Stimulated activated naive CD8-positive, alpha-beta T cell treated with anti-CD3 and anti-CD28 coated beads, Interleukin-15, amount 100 ng/mL, for 72 hours (primary cell): ENCODE measurements at regions not wholly inside any gene's neighbourhood (a gene's known extent, or its start where the extent isn't known, plus 50 kb on each side); places are given as distances from the start of the nearest gene placed in this dataset.
"Not testable (repeated sequence)": the region's sequence is repeated elsewhere in the genome, so short reads cannot be mapped to it uniquely, and the experiment has no call there.

Experiments used
- ATAC-seq: fragments of 150-1000 bp; cut with Tn5 transposase; 2 replicates; pipeline ENCODE4 v1.10.0; 2021; ENCODE audit warnings: mild to moderate bottlenecking, moderate library complexity
- DNase-seq, 2 donors: peaks; one replicate each; pipeline ENCODE4 v3.0.0; 2021 to 2022
- H3K27ac Mint-ChIP-seq, 2 donors: one replicate each; pipeline ENCODE4 v1.8.0; 2022; ENCODE audit warnings: mild to moderate bottlenecking in 2 of 2, mixed read lengths in 2 of 2, moderate library complexity in 2 of 2
- H3K27me3 Mint-ChIP-seq: one replicate; pipeline ENCODE4 v1.8.0; 2022; ENCODE audit warnings: mixed read lengths
- H3K4me1 Mint-ChIP-seq: one replicate; pipeline ENCODE4 v1.8.0; 2022; ENCODE audit warnings: mild to moderate bottlenecking, mixed read lengths
- H3K4me3 Mint-ChIP-seq, 2 donors: one replicate each; pipeline ENCODE4 v1.8.0; 2022; ENCODE audit warnings: mild to moderate bottlenecking in 2 of 2, mixed read lengths in 2 of 2, moderate library complexity in 1 of 2
- H3K9me3 Mint-ChIP-seq, 2 donors: one replicate each; pipeline ENCODE4 v1.8.0; 2022; ENCODE audit warnings: mixed read lengths in 2 of 2

DNA sequence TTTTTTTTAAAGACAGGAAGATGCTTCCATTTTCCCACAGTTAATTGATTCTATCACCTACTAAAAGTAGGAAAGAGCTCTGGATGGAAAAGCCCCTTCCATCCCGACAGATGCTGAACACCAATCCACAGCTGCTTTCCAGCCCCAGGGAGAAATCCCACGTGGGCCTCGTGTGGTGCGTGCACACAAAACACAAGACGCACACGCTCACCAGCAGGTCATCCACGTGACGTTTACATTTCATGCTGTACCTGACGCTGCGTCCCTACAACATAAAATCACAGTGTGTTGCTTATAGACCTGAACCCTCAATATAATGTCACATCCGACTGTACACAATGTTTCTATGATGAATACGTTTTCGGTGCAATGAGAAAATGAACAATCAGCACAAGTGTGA lies 50.2 kb upstream of the DACT2 start:
- no peaks in the 10 kb centered on the region for H3K9me3 Mint-ChIP-seq
- H3K27ac Mint-ChIP-seq = no peak overlapping the region
- no peaks in the 10 kb centered on the region for H3K4me1 Mint-ChIP-seq
- peaks cover 8% of the 10 kb centered on the region for H3K27me3 Mint-ChIP-seq
- no peak for ATAC-seq
- no peak overlapping the region for H3K4me3 Mint-ChIP-seq
- no peak for DNase-seq

DNA sequence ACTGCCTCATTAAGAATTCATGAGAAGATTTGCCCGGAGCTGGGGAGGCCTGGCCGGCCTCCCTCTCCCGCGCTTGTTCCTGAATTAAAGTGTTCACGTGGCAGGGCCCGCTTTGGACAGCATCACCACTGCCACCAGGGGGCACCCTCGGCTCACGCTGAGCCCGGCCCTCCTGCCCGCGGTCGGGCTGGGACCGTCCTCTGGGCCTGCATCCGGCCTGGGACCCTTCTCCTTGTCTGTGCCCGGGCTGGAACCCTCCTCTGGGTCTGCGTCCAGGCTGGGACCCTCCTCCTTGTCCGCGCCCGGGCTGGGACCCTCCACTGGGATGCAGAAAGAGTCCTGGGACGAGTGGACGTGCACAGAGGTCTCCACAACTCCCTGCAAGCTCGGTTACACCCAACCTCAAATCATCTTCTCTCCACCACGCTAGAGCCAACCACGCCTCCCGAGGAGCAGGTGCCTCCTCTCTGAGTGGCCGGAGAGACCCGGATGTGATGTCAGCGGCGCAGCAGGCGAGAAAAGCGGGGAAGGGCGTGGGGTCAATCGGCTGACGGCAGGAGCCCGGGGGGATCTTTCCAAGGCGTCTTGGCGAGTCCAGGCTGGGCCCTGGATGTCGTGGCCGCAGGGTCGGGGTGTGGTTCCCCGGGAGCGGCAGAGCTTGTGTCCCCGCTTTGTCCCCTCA lies 50.9 kb upstream of the DACT2 start:
- peak; percentile 60 to 67 for DNase-seq

DNA sequence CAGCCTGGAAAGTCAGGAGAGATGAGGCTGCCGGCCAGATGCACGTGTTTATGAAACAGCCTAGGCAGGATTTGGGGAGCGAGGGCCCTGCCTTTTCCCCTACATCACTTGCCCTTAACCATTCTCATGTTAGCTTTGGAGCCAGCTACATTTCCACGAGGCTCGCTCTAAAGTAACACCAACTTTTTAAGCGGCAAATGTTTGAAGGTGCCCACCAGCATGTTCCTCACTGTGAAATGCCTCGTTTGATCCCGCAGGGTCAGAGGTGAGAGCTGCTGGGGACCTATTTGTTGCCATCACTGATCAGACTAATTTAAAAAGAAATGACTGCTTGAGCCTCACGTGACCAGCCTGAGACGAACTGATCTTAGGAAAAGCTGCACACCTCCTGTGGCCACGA lies 51.6 kb upstream of the DACT2 start:
- Mint-ChIP-seq H3K4me3 (no peak overlapping the region), H3K9me3 (no peaks in the 10 kb centered on the region), H3K27me3 (peaks cover 8% of the 10 kb centered on the region), H3K27ac (no peak overlapping the region), H3K4me1 (no peaks in the 10 kb centered on the region)
- DNase-seq (no peak), ATAC-seq (no peak)

More for the DNA sequence above, 50.9 kb upstream of the DACT2 start:
- no peak overlapping the region for H3K4me3 Mint-ChIP-seq
- H3K9me3 Mint-ChIP-seq = no peaks in the 10 kb centered on the region
- H3K27ac Mint-ChIP-seq = no peak overlapping the region
- peaks cover 8% of the 10 kb centered on the region for H3K27me3 Mint-ChIP-seq
- no peaks in the 10 kb centered on the region for H3K4me1 Mint-ChIP-seq
- ATAC-seq = peak; percentile 81

DNA sequence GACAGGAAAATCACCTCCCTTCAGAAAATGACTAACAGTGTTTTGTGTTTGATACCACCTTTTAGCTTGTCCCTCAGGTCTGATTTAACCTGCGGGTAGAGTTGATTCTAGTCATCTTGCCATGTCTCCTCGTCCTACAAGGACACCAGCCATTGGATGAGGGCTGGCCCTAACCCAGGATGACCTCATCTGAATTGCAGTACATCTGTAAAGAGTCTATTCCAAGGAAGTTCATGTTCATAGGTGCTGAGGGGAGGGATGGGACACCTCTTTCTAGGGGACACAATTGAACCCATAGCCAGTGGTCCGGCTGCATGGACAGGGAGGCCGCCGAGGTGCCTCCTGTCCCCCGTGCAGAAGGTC lies 52.0 kb upstream of the DACT2 start:
- Mint-ChIP-seq H3K9me3 (no peaks in the 10 kb centered on the region), H3K27me3 (peaks cover 8% of the 10 kb centered on the region), H3K27ac (no peak overlapping the region), H3K4me1 (no peaks in the 10 kb centered on the region), H3K4me3 (no peak overlapping the region)
- no peak for ATAC-seq
- no peak for DNase-seq

DNA sequence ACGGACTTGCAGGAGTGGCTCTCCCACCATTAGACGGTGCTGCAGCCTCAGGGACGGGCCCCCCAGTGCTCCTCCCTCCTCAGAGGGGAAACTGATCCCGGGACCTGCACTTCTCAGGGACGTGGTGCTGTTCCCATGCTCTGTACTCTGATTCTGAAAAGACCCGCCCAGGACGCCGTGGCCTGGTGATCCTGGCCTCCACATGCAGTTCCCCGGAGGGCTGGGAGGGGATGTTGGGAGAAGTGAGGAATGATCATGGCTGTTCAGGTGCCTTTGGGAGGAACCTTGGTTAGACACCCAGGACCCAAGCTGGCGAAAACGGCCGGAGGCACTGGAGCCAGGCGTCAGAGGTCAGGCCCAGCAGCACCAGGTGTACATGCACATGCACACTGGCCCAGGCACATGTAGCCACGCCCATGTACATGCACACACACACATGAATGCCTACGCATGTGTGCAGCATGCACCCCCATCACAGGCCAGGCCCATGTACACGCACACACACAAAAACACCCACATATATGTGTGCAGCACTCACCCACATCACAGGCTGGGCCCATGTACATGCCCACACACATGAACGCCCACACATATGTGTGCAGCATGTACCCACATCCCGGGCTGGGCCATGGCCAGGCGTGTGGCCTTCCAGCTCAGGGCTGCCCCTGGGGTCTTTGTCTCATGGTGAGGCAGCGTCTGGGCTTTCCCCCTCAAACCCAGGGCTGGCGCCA lies 52.6 kb upstream of the DACT2 start:
- peaks cover 8% of the 10 kb centered on the region for H3K27me3 Mint-ChIP-seq
- H3K9me3 Mint-ChIP-seq = no peaks in the 10 kb centered on the region
- H3K4me3 Mint-ChIP-seq = no peak overlapping the region
- DNase-seq (no peak), ATAC-seq (no peak)
- H3K27ac Mint-ChIP-seq = no peak overlapping the region
- H3K4me1 Mint-ChIP-seq = no peaks in the 10 kb centered on the region

DNA sequence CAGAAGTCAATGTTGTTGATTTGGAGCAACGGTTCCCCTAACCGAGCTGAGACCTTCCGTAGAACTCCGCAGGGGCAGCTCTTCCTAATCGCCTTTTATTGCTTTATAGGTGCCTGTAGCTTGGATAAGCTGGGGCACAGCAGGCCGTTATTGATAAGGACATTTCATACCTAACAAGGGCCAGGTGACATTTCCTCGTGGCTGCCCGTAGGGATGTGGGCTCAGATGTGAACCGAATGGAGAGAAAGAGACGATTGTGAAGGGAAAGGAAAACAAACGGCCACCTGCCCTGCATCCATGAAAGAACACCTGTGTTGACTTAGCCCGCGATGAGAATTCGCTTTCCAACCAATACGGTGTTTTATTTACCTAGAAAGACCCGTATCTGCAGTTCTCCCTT lies 53.3 kb upstream of the DACT2 start:
- Mint-ChIP-seq H3K4me1 (no peaks in the 10 kb centered on the region), H3K9me3 (peaks cover 0 to 5% of the 10 kb centered on the region in 2 donors), H3K27ac (no peak overlapping the region), H3K4me3 (no peak overlapping the region), H3K27me3 (peaks cover 1% of the 10 kb centered on the region)
- DNase-seq (no peak), ATAC-seq (no peak)

DNA sequence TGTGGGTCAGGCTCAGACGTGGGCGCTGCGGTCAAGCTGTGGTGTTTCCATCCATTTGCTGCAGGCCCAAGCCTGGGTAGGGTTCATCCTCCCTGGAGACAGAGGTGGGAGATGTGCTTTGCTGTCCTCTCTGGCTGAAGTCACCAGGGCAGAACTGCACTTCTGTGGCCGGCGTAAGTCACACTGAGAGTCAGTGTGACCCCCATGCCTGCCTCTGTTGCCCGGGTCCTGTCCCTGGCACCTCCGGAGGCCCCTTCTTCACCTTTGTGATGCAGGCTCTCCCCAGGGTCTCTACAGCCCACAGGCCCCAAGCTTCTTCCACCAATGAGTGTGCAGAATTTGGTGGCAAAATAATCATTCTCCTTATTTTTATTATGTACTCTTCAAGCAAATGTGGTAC lies 53.8 kb upstream of the DACT2 start:
- Mint-ChIP-seq H3K9me3 (peaks cover 0 to 10% of the 10 kb centered on the region in 2 donors), H3K27ac (no peak overlapping the region), H3K4me3 (no peak overlapping the region), H3K27me3 (no peaks in the 10 kb centered on the region), H3K4me1 (no peaks in the 10 kb centered on the region)
- DNase-seq = no peak
- no peak for ATAC-seq

DNA sequence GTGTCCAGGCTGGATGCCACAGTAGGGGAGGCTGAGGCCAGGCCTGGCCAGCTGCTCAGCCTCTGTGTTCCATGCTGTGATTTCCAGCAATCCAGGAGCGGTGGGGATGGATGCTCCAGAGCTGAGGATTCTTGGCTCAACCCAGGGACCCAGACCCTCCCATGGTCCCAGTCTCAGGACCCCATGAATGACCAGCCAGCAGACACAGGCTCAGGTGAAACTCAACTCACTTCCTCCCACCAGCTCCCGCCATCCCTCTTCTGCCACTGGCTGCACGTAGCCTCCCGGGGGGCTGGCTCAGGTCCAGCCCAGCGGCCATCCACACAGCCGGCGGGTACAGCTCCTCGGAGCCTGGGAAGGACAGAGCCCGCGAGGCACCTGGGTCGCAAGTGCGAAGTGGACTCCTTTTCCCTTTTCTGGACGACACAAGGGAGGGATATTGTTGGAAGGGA lies 54.5 kb upstream of the DACT2 start:
- peaks cover 0 to 17% of the 10 kb centered on the region in 2 donors for H3K9me3 Mint-ChIP-seq
- DNase-seq (no peak), ATAC-seq (no peak)
- no peak overlapping the region for H3K4me3 Mint-ChIP-seq
- no peaks in the 10 kb centered on the region for H3K27me3 Mint-ChIP-seq
- no peak overlapping the region for H3K27ac Mint-ChIP-seq
- no peaks in the 10 kb centered on the region for H3K4me1 Mint-ChIP-seq

DNA sequence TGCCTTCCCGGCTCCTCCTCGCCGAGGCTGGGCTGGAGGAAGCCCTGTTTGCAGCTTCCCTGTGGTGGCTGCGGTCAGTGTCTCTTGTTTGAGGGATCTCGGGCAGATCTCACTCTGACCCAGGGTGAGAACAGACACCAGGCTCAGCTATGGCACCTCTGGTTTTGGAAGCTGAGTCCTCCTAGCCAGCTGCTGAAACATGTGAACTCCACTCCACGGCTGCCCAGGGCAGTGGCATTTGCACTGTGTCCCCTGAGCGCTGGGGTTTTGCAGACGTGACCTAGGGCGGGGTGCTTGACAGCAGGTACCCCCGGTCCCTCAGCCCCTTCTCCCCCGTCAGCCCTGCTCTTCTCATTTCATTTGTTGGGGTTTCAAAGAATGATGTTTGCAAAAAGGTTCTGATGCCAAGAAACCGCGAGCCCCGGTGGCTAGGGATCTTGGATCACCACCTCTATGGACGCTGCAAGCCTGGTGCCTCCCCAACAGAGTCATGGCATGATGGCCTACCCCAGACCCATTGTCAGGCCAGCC lies 55.0 kb upstream of the DACT2 start:
- no peak overlapping the region for H3K4me3 Mint-ChIP-seq
- ATAC-seq (no peak), DNase-seq (no peak)
- no peaks in the 10 kb centered on the region for H3K4me1 Mint-ChIP-seq
- peaks cover 0 to 17% of the 10 kb centered on the region in 2 donors for H3K9me3 Mint-ChIP-seq
- H3K27ac Mint-ChIP-seq = no peak overlapping the region
- H3K27me3 Mint-ChIP-seq = no peaks in the 10 kb centered on the region

DNA sequence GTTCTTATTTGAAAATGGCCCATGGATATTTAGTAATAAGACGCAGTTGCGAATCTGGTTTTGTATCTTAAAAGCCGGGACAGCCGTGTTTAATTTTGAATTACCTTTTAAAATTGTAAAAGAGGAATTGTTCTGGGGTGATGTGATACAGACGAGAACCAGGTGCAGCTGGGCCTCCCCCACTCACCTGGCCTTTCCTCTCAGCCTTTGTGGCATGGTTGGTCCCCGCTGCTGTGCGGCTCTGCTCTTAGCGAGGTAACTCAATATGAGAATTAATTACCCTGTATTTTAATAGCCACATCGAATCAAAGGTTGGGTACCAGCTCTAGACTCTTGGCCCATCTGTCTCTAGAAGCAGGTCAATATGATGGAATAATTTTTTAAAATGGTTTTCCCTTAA lies 56.5 kb upstream of the DACT2 start:
- no peaks in the 10 kb centered on the region for H3K4me1 Mint-ChIP-seq

DNA sequence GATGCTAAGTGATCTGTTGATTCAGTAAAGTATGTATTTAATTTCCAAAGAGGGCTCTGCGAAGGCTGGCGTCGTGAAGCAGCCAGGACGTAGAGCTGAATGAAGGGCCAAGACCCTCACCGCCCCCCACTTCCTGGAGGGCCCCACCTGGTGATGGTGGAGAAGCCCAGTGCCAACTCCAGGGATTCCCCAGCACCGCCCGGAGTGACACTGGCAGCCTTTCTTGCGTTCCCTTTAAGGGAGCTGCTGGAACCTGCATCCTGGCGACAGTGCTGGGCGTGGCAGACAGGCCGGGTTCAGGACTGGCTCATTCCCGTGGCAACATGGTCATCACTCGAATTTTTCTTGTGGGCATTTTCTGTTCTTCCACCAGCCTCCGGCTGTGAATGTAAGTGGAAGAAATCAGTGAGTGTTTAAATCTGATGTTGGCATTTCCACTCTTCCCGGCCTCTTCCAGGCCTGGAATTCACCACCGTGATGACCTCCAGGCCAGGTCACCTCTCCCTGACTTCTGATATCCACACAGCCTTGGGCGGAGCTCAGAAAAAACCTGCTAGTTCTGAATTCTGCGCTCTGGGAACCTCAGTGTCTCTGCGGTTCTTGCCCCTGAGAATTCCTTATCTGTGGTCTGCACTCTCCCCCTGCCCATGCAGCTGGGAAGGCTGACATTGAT lies 57.4 kb upstream of the DACT2 start:
- H3K27ac Mint-ChIP-seq = peak overlapping the region in 1 of 2 donors; percentile 81
- ATAC-seq = no peak
- H3K4me1 Mint-ChIP-seq = no peaks in the 10 kb centered on the region
- H3K9me3 Mint-ChIP-seq = peaks cover 4 to 27% of the 10 kb centered on the region in 2 donors
- DNase-seq = no peak
- no peaks in the 10 kb centered on the region for H3K27me3 Mint-ChIP-seq
- H3K4me3 Mint-ChIP-seq = no peak overlapping the region

More for the DNA sequence above, 56.5 kb upstream of the DACT2 start:
- Mint-ChIP-seq H3K9me3 (peaks cover 4 to 27% of the 10 kb centered on the region in 2 donors), H3K4me3 (no peak overlapping the region), H3K27ac (no peak overlapping the region), H3K27me3 (no peaks in the 10 kb centered on the region)
- no peak for DNase-seq
- no peak for ATAC-seq

DNA sequence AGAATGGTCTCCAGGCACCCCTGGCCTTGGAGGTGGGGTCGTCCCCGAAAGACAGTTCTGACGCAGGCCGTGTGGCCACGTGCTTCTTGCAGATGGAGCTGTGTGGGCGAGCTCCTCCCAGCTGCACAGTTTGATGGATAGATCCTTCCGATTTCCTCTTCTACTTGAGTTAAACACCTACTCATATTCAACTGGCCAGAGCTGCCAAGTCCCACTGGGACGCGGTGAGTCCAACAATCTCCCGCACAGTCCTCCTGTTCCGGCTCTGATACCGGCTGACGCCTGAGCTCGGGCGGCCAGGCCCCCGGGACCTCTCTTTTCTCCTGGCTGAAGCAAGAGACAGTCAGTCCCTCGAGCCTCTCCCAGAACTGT lies 57.9 kb upstream of the DACT2 start:
- ATAC-seq (no peak), DNase-seq (no peak)
- H3K27ac Mint-ChIP-seq = no peak overlapping the region
- H3K4me3 Mint-ChIP-seq = no peak overlapping the region
- peaks cover 4 to 27% of the 10 kb centered on the region in 2 donors for H3K9me3 Mint-ChIP-seq
- H3K27me3 Mint-ChIP-seq = no peaks in the 10 kb centered on the region
- no peaks in the 10 kb centered on the region for H3K4me1 Mint-ChIP-seq

DNA sequence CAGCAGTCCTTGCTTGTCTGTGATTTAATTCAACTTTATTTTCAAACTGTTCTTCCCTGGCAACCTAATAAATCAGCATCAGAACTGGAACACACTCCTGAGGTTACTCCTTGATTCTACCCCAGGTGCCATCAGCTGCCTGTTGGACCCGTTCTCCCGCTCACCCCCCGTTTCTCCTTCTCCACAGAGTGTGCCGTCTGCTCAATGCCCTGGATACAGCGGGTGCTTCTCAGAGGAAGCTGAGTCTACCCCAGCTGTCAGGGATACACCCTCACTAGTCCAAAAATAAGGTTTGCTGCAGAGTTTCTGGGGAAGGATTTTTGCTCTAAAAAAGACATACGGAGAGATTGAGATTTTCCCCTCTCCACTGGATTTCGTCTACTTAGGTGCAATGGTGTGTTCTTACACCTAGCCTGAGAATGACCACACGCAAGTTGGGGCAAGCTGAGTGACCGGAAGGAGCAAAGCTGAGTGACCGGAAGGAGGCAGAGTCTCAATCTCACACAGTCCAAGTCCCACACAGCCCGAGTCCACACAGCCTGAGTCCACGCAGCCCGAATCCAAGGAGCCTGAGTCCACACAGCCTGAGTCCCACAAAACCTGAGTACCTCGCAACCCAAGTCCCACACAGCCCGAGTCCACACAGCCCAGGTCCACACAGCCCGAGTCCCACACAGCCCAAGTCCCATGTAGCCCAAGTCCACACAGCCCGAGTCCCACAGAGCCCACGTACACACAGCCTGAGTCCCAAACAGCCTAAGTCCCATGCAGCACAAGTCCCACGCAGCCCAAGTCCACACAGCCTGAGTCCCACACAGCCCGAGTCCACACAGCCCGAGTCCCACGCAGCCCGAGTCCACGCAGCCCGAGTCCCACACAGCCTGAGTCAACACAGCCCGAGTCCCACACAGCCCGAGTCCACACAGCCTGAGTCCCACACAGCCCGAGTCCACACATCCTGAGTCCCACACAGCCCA lies 58.6 kb upstream of the DACT2 start:
- no peaks in the 10 kb centered on the region for H3K4me1 Mint-ChIP-seq
- no peaks in the 10 kb centered on the region for H3K27me3 Mint-ChIP-seq
- ATAC-seq (no peak), DNase-seq (no peak)
- no peak overlapping the region for H3K4me3 Mint-ChIP-seq
- peaks cover 4 to 27% of the 10 kb centered on the region in 2 donors for H3K9me3 Mint-ChIP-seq
- H3K27ac Mint-ChIP-seq = no peak overlapping the region

DNA sequence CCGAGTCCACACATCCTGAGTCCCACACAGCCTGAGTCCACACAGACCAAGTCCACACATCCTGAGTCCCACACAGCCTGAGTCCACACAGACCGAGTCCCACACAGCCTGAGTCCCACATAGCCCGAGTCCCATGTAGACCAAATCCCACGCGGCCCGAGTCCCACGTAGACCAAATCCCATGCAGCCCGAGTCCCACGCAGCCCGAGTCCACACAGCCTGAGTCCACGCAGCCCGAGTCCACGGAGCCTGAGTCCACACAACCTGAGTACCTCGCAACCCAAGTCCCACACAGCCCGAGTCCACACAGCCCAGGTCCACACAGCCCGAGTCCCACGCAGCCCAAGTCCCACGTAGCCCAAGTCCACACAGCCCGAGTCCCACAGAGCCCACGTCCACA lies 60.0 kb upstream of the DACT2 start:
- not testable (repeated sequence) for H3K27me3 Mint-ChIP-seq, H3K4me3 Mint-ChIP-seq

More for the DNA sequence above, 60.0 kb upstream of the DACT2 start:
- not testable (repeated sequence) for ATAC-seq, DNase-seq, H3K4me1 Mint-ChIP-seq, H3K27ac Mint-ChIP-seq
- peaks cover 4 to 27% of the 10 kb centered on the region in 2 donors for H3K9me3 Mint-ChIP-seq
